ENCODE measurements at regions not wholly inside any gene's neighbourhood (a gene's known extent, or its start where the extent isn't known, plus 50 kb on each side); places are given as distances from the start of the nearest gene placed in this dataset.
"Not testable (repeated sequence)": the region's sequence is repeated elsewhere in the genome, so short reads cannot be mapped to it uniquely, and the experiment has no call there.

- intact Hi-C loops (cut with micrococcal nuclease), result no loop called here
These were observed 53.0 kb upstream of the TNKS2 start for GRCh38 chr10:91745090-91745831.

- intact Hi-C loops (cut with micrococcal nuclease), result no loop called here
These were observed 54.8 kb upstream of the TNKS2 start for GRCh38 chr10:91743465-91743864.

GRCh38 chr10:91742229-91742628 lies 56.0 kb upstream of the TNKS2 start:
- intact Hi-C loops (cut with micrococcal nuclease), result no loop called here

GRCh38 chr10:91741356-91741755 lies 56.9 kb upstream of the TNKS2 start:
- intact Hi-C loops (cut with micrococcal nuclease), result no loop called here

- intact Hi-C loops (cut with micrococcal nuclease), result no loop called here
These were observed 57.8 kb upstream of the TNKS2 start for GRCh38 chr10:91740353-91740924.

GRCh38 chr10:91732265-91732664 lies 66.0 kb upstream of the TNKS2 start:
- intact Hi-C loops (cut with micrococcal nuclease), result not testable (repeated sequence)

- intact Hi-C loops (cut with micrococcal nuclease), result not testable (repeated sequence)
These were observed 68.9 kb upstream of the TNKS2 start for GRCh38 chr10:91729339-91729738.

- intact Hi-C loops (cut with micrococcal nuclease), result no loop called here
These were observed 71.9 kb upstream of the TNKS2 start for GRCh38 chr10:91726355-91726754.

GRCh38 chr10:91724933-91725332 lies 73.3 kb upstream of the TNKS2 start:
- intact Hi-C loops (cut with micrococcal nuclease), result no loop called here

- intact Hi-C loops (cut with micrococcal nuclease), result no loop called here
These were observed 80.7 kb upstream of the PPP1R3C start for GRCh38 chr10:91713461-91714072.

GRCh38 chr10:91711885-91712680 lies 79.2 kb upstream of the PPP1R3C start:
- intact Hi-C loops (cut with micrococcal nuclease), result no loop called here

GRCh38 chr10:91709394-91709798 lies 76.5 kb upstream of the PPP1R3C start:
- intact Hi-C loops (cut with micrococcal nuclease), result no loop called here

- intact Hi-C loops (cut with micrococcal nuclease), result no loop called here
These were observed 75.4 kb upstream of the PPP1R3C start for GRCh38 chr10:91708174-91708861.

GRCh38 chr10:91707236-91707635 lies 74.4 kb upstream of the PPP1R3C start:
- intact Hi-C loops (cut with micrococcal nuclease), result no loop called here

- intact Hi-C loops (cut with micrococcal nuclease), result no loop called here
These were observed 73.2 kb upstream of the PPP1R3C start for GRCh38 chr10:91705948-91706670.

- intact Hi-C loops (cut with micrococcal nuclease), result no loop called here
These were observed 69.7 kb upstream of the PPP1R3C start for GRCh38 chr10:91702620-91703019.

- intact Hi-C loops (cut with micrococcal nuclease), result no loop called here
These were observed 68.0 kb upstream of the PPP1R3C start for GRCh38 chr10:91700788-91701444.

- intact Hi-C loops (cut with micrococcal nuclease), result no loop called here
These were observed 67.4 kb upstream of the PPP1R3C start for GRCh38 chr10:91700273-91700672.

- intact Hi-C loops (cut with micrococcal nuclease), result no loop called here
These were observed 65.4 kb upstream of the PPP1R3C start for GRCh38 chr10:91698258-91698657.

- intact Hi-C loops (cut with micrococcal nuclease), result loop anchor here (1.0 to 2.0 kb wide), 2 partner anchors 305 to 396 kb away; no protein-coding TSS in a partner anchor
These were observed 61.4 kb upstream of the PPP1R3C start for GRCh38 chr10:91694170-91694794.
